H9 (cell line): ENCODE measurements at regions not wholly inside any gene's neighbourhood (a gene's known extent, or its start where the extent isn't known, plus 50 kb on each side); places are given as distances from the start of the nearest gene placed in this dataset.

Experiments
- DNase-seq: peaks from one replicate; pipeline ENCODE4 v3.0.0-alpha.2; 2017
- H2AFZ ChIP-seq: one replicate; pipeline ENCODE4 v1.6.1; 2013; ENCODE audit warnings: mild to moderate bottlenecking, low read length, control low read depth, moderate library complexity
- H2AK5ac ChIP-seq: 2 replicates; pipeline ENCODE4 v1.6.1; 2013; ENCODE audit warnings: low read length, control low read depth, mixed read lengths; ENCODE audit not compliant: insufficient read length
- H2BK120ac ChIP-seq: one replicate; pipeline ENCODE4 v1.6.1; 2013; ENCODE audit warnings: low read depth, mild to moderate bottlenecking, low read length, control low read depth, inconsistent platforms; ENCODE audit not compliant: poor library complexity, severe bottlenecking
- H2BK12ac ChIP-seq: 2 replicates; pipeline ENCODE4 v1.6.1; 2013; ENCODE audit warnings: low read length, control low read depth, mixed read lengths, low read depth; ENCODE audit not compliant: insufficient read length
- H2BK15ac ChIP-seq: 2 replicates; pipeline ENCODE4 v1.6.1; 2013; ENCODE audit warnings: low read depth, low read length, control low read depth
- H2BK20ac ChIP-seq: one replicate; pipeline ENCODE4 v1.6.1; 2013; ENCODE audit warnings: low read depth, mild to moderate bottlenecking, low read length, control low read depth, inconsistent platforms; ENCODE audit not compliant: poor library complexity, severe bottlenecking
- H2BK5ac ChIP-seq: 2 replicates; pipeline ENCODE4 v1.6.1; 2013; ENCODE audit warnings: low read length, control low read depth, mixed read lengths; ENCODE audit not compliant: insufficient read length
- H3K14ac ChIP-seq: 2 replicates; pipeline ENCODE4 v1.6.1; 2013; ENCODE audit warnings: low read length, control low read depth; ENCODE audit not compliant: insufficient read depth
- H3K18ac ChIP-seq: 2 replicates; pipeline ENCODE4 v1.6.1; 2013; ENCODE audit warnings: low read depth, mild to moderate bottlenecking, mixed read lengths, low read length, control low read depth; ENCODE audit not compliant: insufficient read length
- H3K23ac ChIP-seq: 2 replicates; pipeline ENCODE4 v1.6.1; 2013; ENCODE audit warnings: low read length, control low read depth, mixed read lengths, low read depth; ENCODE audit not compliant: insufficient read length
- H3K23me2 ChIP-seq: 2 replicates; pipeline ENCODE4 v1.6.1; 2013; ENCODE audit warnings: low read depth, mild to moderate bottlenecking, mixed read lengths, low read length, control low read depth; ENCODE audit not compliant: insufficient read length, poor library complexity, severe bottlenecking
- H3K27ac ChIP-seq: 2 replicates; pipeline ENCODE4 v1.5.1; 2013; ENCODE audit warnings: low read length, control low read depth, mixed read lengths, low read depth; ENCODE audit not compliant: insufficient read length
- H3K27me3 ChIP-seq: 2 replicates; pipeline ENCODE4 v1.6.1; 2013; ENCODE audit warnings: low read length, control low read depth, inconsistent platforms; ENCODE audit not compliant: insufficient read depth
- H3K4ac ChIP-seq: 2 replicates; pipeline ENCODE4 v1.6.1; 2013; ENCODE audit warnings: low read depth, mild to moderate bottlenecking, control low read depth, inconsistent platforms, low read length, moderate library complexity
- H3K4me1 ChIP-seq: 2 replicates; pipeline ENCODE4 v1.6.1; 2013; ENCODE audit warnings: low read length, control low read depth, inconsistent platforms; ENCODE audit not compliant: insufficient read depth
- H3K4me2 ChIP-seq: 2 replicates; pipeline ENCODE4 v1.6.1; 2013; ENCODE audit warnings: low read length, control low read depth, mixed read lengths; ENCODE audit not compliant: insufficient read length, insufficient read depth
- H3K56ac ChIP-seq: 2 replicates; pipeline ENCODE4 v1.6.1; 2013; ENCODE audit warnings: low read depth, mild to moderate bottlenecking, mixed read lengths, low read length, control low read depth; ENCODE audit not compliant: insufficient read length
- H3K79me1 ChIP-seq: 2 replicates; pipeline ENCODE4 v1.6.1; 2013; ENCODE audit warnings: low read depth, mild to moderate bottlenecking, moderate library complexity, low read length, control low read depth, inconsistent platforms; ENCODE audit not compliant: insufficient read depth, poor library complexity, severe bottlenecking
- H3K79me2 ChIP-seq: 2 replicates; pipeline ENCODE4 v1.6.1; 2013; ENCODE audit warnings: low read length, control low read depth, inconsistent platforms; ENCODE audit not compliant: insufficient read depth
- H3K9ac ChIP-seq: 2 replicates; pipeline ENCODE4 v1.6.1; 2013; ENCODE audit warnings: low read length, control low read depth, mixed read lengths; ENCODE audit not compliant: insufficient read length; ENCODE audit errors: extremely low read depth
- H3K9me3 ChIP-seq: one replicate; pipeline ENCODE4 v1.6.1; 2013; ENCODE audit warnings: low read depth, low read length, inconsistent platforms; ENCODE audit not compliant: control insufficient read depth
- H3T11ph ChIP-seq: one replicate; pipeline ENCODE4 v1.6.1; 2013; ENCODE audit warnings: mild to moderate bottlenecking, low read length, control low read depth, inconsistent platforms
- H4K20me1 ChIP-seq: one replicate; pipeline ENCODE4 v1.6.1; 2013; ENCODE audit not compliant: control insufficient read depth, insufficient read length, insufficient read depth
- H4K5ac ChIP-seq: 2 replicates; pipeline ENCODE4 v1.6.1; 2013; ENCODE audit warnings: low read depth, mild to moderate bottlenecking, mixed read lengths, low read length, control low read depth; ENCODE audit not compliant: insufficient read length
- H4K8ac ChIP-seq: replicated peaks from 2 replicates; pipeline ENCODE4 v1.6.1; 2013; ENCODE audit warnings: low read length, control low read depth, mixed read lengths, low read depth; ENCODE audit not compliant: insufficient read length
- H4K91ac ChIP-seq: 2 replicates; pipeline ENCODE4 v1.6.1; 2013; ENCODE audit warnings: low read depth, mild to moderate bottlenecking, moderate library complexity, mixed read lengths, low read length, control low read depth; ENCODE audit not compliant: insufficient read length
- H3K27ac Mint-ChIP-seq, 3 experiments: 2 replicates in 2 of 3; 3 replicates in 1 of 3; pipeline ENCODE4 v1.8.0; 2020 to 2021; ENCODE audit warnings: mixed read lengths in 3 of 3, mild to moderate bottlenecking in 1 of 3, moderate library complexity in 1 of 3
- H3K27me3 Mint-ChIP-seq: 2 replicates; pipeline ENCODE4 v1.8.0; 2021; ENCODE audit warnings: low read depth, mild to moderate bottlenecking, moderate library complexity, mixed read lengths
- H3K36me3 Mint-ChIP-seq, 3 experiments: 2 replicates in 2 of 3; 3 replicates in 1 of 3; pipeline ENCODE4 v1.8.0; 2020 to 2021; ENCODE audit warnings: low read depth in 3 of 3, mixed read lengths in 3 of 3; ENCODE audit not compliant: insufficient read depth in 1 of 3
- H3K4me1 Mint-ChIP-seq, 2 experiments: 2 replicates each; pipeline ENCODE4 v1.8.0; 2020; ENCODE audit warnings: mixed read lengths in 2 of 2
- H3K4me3 Mint-ChIP-seq, 2 experiments: 2 replicates in 1 of 2; 3 replicates in 1 of 2; pipeline ENCODE4 v1.8.0; 2020 to 2021; ENCODE audit warnings: mild to moderate bottlenecking in 2 of 2, mixed read lengths in 2 of 2, moderate library complexity in 1 of 2
- H3K9me3 Mint-ChIP-seq, 2 experiments: 2 replicates in 1 of 2; 3 replicates in 1 of 2; pipeline ENCODE4 v1.8.0; 2020; ENCODE audit warnings: mild to moderate bottlenecking in 2 of 2, mixed read lengths in 2 of 2, moderate library complexity in 1 of 2
- WGBS: extraction: QIAGEN DNeasy Blood & Tissue Kit; methylation state at CpG from one replicate; pipeline ENCODE4 v1.1.7; 2013; ENCODE audit warnings: missing lambda C conversion rate, low lambda C conversion rate, mixed read lengths; ENCODE audit not compliant: insufficient read length; ENCODE audit errors: extremely low coverage; 5-methylcytosine and 5-hydroxymethylcytosine counted together
- TF ChIP-seq, protein P1 (sequence below): fragments of 200-600 bp; sonication (generic); conservative IDR thresholded peaks from 3 replicates; pipeline ENCODE4 v1.8.0; 2021; ENCODE audit warnings: antibody characterized with exemption, mild to moderate bottlenecking

DNA sequence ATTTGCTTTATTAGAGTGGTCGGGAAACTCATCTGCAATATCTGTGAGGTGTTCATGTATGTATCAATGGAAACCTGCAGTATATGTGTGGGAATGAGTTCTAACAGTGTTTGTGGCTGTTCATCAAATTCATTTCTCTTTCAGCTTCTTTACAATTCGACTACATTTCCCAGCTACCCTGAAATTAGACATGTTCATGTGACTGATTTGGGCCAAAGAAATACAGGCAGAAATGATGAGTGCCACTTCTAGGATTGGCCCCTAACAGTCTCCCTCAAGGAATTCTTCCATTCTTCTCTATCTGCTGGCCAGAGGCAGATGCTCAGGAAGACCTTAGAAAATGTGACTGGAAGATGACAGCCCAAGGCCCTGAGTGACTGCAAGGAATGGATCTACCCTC lies 114.8 kb upstream of the WAC start:
- Histone ChIP-seq H3K4me1 (no peaks in the 10 kb centered on the region), H2BK20ac (no peak overlapping the region), H3K4ac (no peak overlapping the region)

More for the DNA sequence above, 114.8 kb upstream of the WAC start:
- Histone ChIP-seq H2BK120ac (no peak overlapping the region), H4K91ac (no peak overlapping the region), H3K27me3 (no peaks in the 10 kb centered on the region), H4K20me1 (no peaks in the 10 kb centered on the region), H3K18ac (no peak overlapping the region), H3K23me2 (no peaks in the 10 kb centered on the region), H3K27ac (no peak overlapping the region), H3K56ac (no peak overlapping the region), H3K9ac (no peak overlapping the region), H3K79me1 (no peaks in the 10 kb centered on the region), H3K4me2 (no peak overlapping the region), H2BK5ac (no peak overlapping the region), H4K8ac (no peak overlapping the region), H2AK5ac (no peak overlapping the region), H3K23ac (no peak overlapping the region), H3K79me2 (no peaks in the 10 kb centered on the region), H2BK12ac (no peak overlapping the region), H2AFZ (no peak overlapping the region), H2BK15ac (no peak overlapping the region), H3T11ph (no peak overlapping the region), H4K5ac (no peak overlapping the region), H3K9me3 (no peaks in the 10 kb centered on the region), H3K14ac (no peak overlapping the region)
- Mint-ChIP-seq H3K27ac (no peak overlapping the region), H3K9me3 (peaks cover 9 to 14% of the 10 kb centered on the region in 2 experiments; a peak in 4 of 5 replicates), H3K36me3 (peaks cover 1 to 6% (median 5%) of the 10 kb centered on the region in 3 experiments; a peak in 3 of 7 replicates), H3K27me3 (peaks cover 2% of the 10 kb centered on the region; the same call in 1 of the 2 replicates), H3K4me3 (no peak overlapping the region), H3K4me1 (no peaks in the 10 kb centered on the region)
- WGBS, result no CpG with 5 or more reads among the region's 2 CpGs
- TF ChIP-seq, protein P1, sequence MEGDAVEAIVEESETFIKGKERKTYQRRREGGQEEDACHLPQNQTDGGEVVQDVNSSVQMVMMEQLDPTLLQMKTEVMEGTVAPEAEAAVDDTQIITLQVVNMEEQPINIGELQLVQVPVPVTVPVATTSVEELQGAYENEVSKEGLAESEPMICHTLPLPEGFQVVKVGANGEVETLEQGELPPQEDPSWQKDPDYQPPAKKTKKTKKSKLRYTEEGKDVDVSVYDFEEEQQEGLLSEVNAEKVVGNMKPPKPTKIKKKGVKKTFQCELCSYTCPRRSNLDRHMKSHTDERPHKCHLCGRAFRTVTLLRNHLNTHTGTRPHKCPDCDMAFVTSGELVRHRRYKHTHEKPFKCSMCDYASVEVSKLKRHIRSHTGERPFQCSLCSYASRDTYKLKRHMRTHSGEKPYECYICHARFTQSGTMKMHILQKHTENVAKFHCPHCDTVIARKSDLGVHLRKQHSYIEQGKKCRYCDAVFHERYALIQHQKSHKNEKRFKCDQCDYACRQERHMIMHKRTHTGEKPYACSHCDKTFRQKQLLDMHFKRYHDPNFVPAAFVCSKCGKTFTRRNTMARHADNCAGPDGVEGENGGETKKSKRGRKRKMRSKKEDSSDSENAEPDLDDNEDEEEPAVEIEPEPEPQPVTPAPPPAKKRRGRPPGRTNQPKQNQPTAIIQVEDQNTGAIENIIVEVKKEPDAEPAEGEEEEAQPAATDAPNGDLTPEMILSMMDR, result no peak
- no peak for DNase-seq
